Spleen (tissue), 11 donors: ENCODE measurements at regions not wholly inside any gene's neighbourhood (a gene's known extent, or its start where the extent isn't known, plus 50 kb on each side); places are given as distances from the start of the nearest gene placed in this dataset.

Experiments used
- DNase-seq: peaks from one replicate; pipeline ENCODE4 v3.0.0-alpha.2; 2020
- H3K27ac ChIP-seq, 8 donors: fragments of 200-600 bp; sonication (generic) in 7 of 8; 1 replicate in 4 of 8; 2 replicates in 4 of 8; pipeline versions ENCODE4 v1.5.0 to v1.8.0; 2016 to 2021; ENCODE audit warnings: inconsistent platforms in 4 of 8, mild to moderate bottlenecking in 4 of 8, moderate library complexity in 1 of 8
- H3K27me3 ChIP-seq, 7 donors: fragments of 200-600 bp; sonication (generic) in 6 of 7; replicated peaks in 1 of 7; 1 replicate in 4 of 7; 2 replicates in 3 of 7; pipeline versions ENCODE4 v1.5.0 to v1.8.0; 2016 to 2021; ENCODE audit warnings: inconsistent platforms in 3 of 7, mild to moderate bottlenecking in 1 of 7
- H3K36me3 ChIP-seq, 6 donors: fragments of 200-600 bp; sonication (generic) in 5 of 6; 1 replicate in 4 of 6; 2 replicates in 2 of 6; pipeline versions ENCODE4 v1.5.0 to v1.8.0; 2016 to 2021; ENCODE audit warnings: inconsistent platforms in 2 of 6
- H3K4me1 ChIP-seq, 6 donors: fragments of 200-600 bp; sonication (generic) in 5 of 6; 1 replicate in 3 of 6; 2 replicates in 3 of 6; pipeline versions ENCODE4 v1.5.0 to v1.8.0; 2016 to 2021; ENCODE audit warnings: inconsistent platforms in 3 of 6
- H3K4me3 ChIP-seq, 8 donors: fragments of 200-600 bp; sonication (generic) in 7 of 8; 1 replicate in 4 of 8; 2 replicates in 4 of 8; pipeline versions ENCODE4 v1.5.0 to v1.8.0; 2016 to 2021; ENCODE audit warnings: inconsistent platforms in 4 of 8, mild to moderate bottlenecking in 4 of 8, moderate library complexity in 2 of 8
- H3K9me3 ChIP-seq, 8 donors: fragments of 200-600 bp; sonication (generic) in 7 of 8; 1 replicate in 4 of 8; 2 replicates in 4 of 8; pipeline versions ENCODE4 v1.5.0 to v1.8.0; 2016 to 2021; ENCODE audit warnings: inconsistent platforms in 4 of 8
- POLR2A ChIP-seq, 3 donors: fragments of 450-650 bp; IDR thresholded peaks; one replicate each; pipeline ENCODE4 v1.5.1; 2017; ENCODE audit warnings: antibody characterized with exemption in 3 of 3, mild to moderate bottlenecking in 1 of 3
- POLR2AphosphoS5 ChIP-seq, 3 donors: sonication (generic); formaldehyde crosslinking; IDR thresholded peaks; one replicate each; pipeline ENCODE4 v1.5.1; 2017; ENCODE audit warnings: antibody characterized with exemption in 3 of 3
- whole genome bisulfite sequencing, 5 donors: extraction: QIAGEN DNeasy Blood & Tissue Kit in 3 of 5; methylation state at CpG; one replicate each; pipeline versions ENCODE4 v1.1.5 to v1.1.7; 2013 to 2018; 5-methylcytosine and 5-hydroxymethylcytosine counted together
- intact Hi-C: fragments of 100-400 bp; cut with DNase I; formaldehyde crosslinking; loops from one replicate; pipeline ENCODE4 v1.15.0; 2023; ENCODE audit warnings: low total_unique reads
- TF ChIP-seq, protein P1 (sequence below), 11 experiments: fragments of 200-600 bp in 7 of 11; fragments of 450-650 bp in 4 of 11; sonication (generic) in 4 of 11; IDR thresholded peaks in 8 of 11; conservative IDR thresholded peaks in 3 of 11; 1 replicate in 7 of 11; 2 replicates in 4 of 11; pipeline versions ENCODE4 v1.4.0 to v1.8.0; 2016 to 2021; ENCODE audit warnings: antibody characterized with exemption in 11 of 11, inconsistent platforms in 4 of 11, mild to moderate bottlenecking in 1 of 11
- donor health status: healthy with polysubstance abuse.
- donor health status: DM: no; HTN: no; CAD: no; lungs with moderate emphysema.
- donor health status: DM: no; HTN: no; CAD: no.
- donor health status: Bipolar disorder and iron deficiency.
- donor health status: healthy.
- donor health status: DM: no; HTN: no; CAD: no.
- donor health status: DM: yes; HTN: yes; CAD: no.

DNA sequence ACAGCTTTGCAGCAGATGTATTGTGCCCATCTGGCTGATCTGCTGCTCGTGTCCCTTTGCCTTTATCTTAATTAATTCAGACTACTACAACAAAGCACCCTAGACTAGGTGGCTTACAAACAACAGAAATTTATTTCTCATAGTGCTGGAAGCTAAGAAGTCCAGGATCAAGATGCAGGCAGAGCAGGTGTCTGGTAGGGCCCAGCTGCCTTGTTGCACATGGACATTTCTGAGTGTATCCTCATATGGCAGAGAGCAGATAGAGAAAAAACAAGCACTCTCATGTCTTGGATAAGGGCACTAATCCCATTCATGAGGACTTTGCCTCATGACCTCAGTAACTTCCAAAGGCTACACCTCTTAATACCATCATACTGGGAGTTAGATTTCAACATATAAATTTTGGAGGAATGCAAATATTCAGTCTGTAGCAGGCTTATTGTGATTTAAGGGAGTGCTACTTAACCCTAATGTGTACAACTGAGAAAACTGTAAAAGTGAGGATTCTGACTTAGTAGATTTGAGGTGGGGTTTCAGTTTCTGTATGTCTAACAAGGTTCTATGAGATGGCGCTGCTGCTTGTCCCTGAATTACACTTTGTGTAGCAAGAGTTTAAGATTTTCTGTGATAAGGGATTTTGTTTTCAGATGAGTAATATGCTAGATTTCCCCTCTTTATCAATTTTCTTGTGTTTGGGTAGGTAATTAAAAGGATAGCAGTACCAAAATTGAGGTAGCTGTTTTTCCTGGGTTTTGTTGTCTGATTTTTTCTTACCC is 473.2 kb upstream of the TECRL start:
- H3K27me3 ChIP-seq = no peaks in the 10 kb centered on the region
- DNase-seq = no peak
- no peak overlapping the region for H3K4me3 ChIP-seq
- WGBS, 5 donors = 58 to 69% (median 61%) methylated on average over 2 of the region's 2 CpGs
- no peak for TF ChIP-seq POLR2A (IDR thresholded peaks at IDR 0.05)
- TF ChIP-seq POLR2AphosphoS5 (IDR thresholded peaks at IDR 0.05) = no peak
- TF ChIP-seq, protein P1, sequence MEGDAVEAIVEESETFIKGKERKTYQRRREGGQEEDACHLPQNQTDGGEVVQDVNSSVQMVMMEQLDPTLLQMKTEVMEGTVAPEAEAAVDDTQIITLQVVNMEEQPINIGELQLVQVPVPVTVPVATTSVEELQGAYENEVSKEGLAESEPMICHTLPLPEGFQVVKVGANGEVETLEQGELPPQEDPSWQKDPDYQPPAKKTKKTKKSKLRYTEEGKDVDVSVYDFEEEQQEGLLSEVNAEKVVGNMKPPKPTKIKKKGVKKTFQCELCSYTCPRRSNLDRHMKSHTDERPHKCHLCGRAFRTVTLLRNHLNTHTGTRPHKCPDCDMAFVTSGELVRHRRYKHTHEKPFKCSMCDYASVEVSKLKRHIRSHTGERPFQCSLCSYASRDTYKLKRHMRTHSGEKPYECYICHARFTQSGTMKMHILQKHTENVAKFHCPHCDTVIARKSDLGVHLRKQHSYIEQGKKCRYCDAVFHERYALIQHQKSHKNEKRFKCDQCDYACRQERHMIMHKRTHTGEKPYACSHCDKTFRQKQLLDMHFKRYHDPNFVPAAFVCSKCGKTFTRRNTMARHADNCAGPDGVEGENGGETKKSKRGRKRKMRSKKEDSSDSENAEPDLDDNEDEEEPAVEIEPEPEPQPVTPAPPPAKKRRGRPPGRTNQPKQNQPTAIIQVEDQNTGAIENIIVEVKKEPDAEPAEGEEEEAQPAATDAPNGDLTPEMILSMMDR (IDR thresholded peaks at IDR 0.05 in 8 of 11, conservative IDR thresholded peaks at IDR 0.05 in 3 of 11) = no peak
- no peak overlapping the region for H3K27ac ChIP-seq
- no peaks in the 10 kb centered on the region for H3K36me3 ChIP-seq
- H3K4me1 ChIP-seq = no peaks in the 10 kb centered on the region
- intact Hi-C loops = no loop called here
- no peaks in the 10 kb centered on the region for H3K9me3 ChIP-seq

DNA sequence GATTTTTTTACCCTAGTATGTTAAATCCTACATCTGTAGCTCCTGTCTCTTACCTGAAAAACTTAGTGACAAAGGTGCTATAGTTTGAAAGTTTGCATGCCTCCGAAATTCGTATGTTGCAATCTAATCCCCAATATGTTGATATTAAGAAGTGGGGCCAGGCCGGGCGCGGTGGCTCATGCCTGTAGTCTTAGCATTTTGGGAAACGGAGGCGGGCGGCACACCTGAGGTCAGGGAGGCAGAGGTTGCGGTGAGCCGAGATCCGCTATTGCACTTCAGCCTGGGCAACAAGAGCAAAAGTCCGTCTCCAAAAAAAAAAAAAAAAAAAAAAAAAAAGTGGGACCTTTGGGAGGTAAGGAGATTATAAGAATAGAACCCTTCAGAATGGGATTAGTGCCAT is 471.3 kb upstream of the TECRL start:
- Histone ChIP-seq H3K4me1 (no peaks in the 10 kb centered on the region), H3K36me3 (no peaks in the 10 kb centered on the region), H3K9me3 (no peaks in the 10 kb centered on the region), H3K27ac (no peak overlapping the region), H3K4me3 (no peak overlapping the region), H3K27me3 (no peaks in the 10 kb centered on the region)
- no peak for DNase-seq
- intact Hi-C loops = no loop called here
- 87 to 95% (median 94%) methylated on average over 11 to 12 of the region's 12 CpGs for WGBS, 5 donors
- TF ChIP-seq, protein P1 (IDR thresholded peaks at IDR 0.05 in 8 of 11, conservative IDR thresholded peaks at IDR 0.05 in 3 of 11) = no peak
- TF ChIP-seq POLR2AphosphoS5 (IDR thresholded peaks at IDR 0.05) (no peak), POLR2A (IDR thresholded peaks at IDR 0.05) (no peak)

DNA sequence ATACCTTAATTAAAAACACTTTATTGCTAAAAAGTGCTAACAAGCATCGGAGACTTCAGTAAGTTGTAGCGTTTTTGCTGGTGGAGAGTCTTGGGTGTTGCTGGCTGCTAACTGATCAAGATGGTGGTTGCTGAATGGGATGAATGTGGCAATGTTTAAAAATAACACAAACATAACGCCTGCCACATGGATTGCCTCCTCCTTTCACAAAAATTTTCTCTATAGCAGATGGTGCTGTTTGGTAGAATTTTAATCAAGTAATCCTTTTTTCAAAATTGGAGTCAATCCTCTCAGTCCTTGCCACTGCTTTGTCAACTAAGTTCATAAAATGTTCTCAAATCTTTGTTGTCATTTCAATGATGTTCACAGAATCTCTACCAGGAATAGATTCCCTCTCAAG is 466.8 kb upstream of the TECRL start:
- DNase-seq = no peak
- Histone ChIP-seq H3K27me3 (no peaks in the 10 kb centered on the region), H3K4me1 (no peaks in the 10 kb centered on the region), H3K4me3 (no peak overlapping the region), H3K36me3 (no peaks in the 10 kb centered on the region), H3K27ac (no peak overlapping the region), H3K9me3 (peaks cover 0 to 7% (median 0%) of the 10 kb centered on the region in 8 donors)
- TF ChIP-seq, protein P1 (IDR thresholded peaks at IDR 0.05 in 8 of 11, conservative IDR thresholded peaks at IDR 0.05 in 3 of 11) = no peak
- WGBS, 5 donors = 72 to 85% (median 75%) methylated on average over 3 of the region's 3 CpGs
- intact Hi-C loops = no loop called here

DNA sequence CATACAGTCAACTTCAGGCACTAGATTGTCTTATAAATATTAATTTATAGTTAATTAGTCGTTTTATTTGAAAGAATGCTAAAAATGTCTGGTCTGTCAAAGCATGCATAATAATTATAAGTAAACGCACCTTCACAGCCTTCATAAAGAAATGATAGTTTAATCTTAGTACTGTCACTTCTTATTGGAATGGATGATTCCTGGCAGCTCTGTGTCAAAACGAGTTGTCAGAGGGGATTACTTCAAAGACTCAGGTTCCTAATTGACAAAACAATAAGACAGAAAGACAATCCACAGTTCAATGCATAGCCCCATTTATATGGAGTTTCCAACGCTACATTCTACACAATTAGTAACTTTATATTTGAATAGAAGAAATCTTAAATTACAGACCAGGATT is 461.3 kb upstream of the TECRL start:
- no peak overlapping the region for H3K4me3 ChIP-seq

More for the DNA sequence above, 461.3 kb upstream of the TECRL start:
- WGBS, 5 donors = 50 to 72% (median 58%) methylated on average over 4 of the region's 4 CpGs
- no peaks in the 10 kb centered on the region for H3K4me1 ChIP-seq
- H3K27me3 ChIP-seq = no peaks in the 10 kb centered on the region
- intact Hi-C loops = no loop called here
- no peak overlapping the region for H3K27ac ChIP-seq
- no peak for DNase-seq
- no peaks in the 10 kb centered on the region for H3K36me3 ChIP-seq
- peaks cover 0 to 14% (median 4%) of the 10 kb centered on the region in 8 donors for H3K9me3 ChIP-seq
- TF ChIP-seq, protein P1 (IDR thresholded peaks at IDR 0.05 in 8 of 11, conservative IDR thresholded peaks at IDR 0.05 in 3 of 11) = no peak
- TF ChIP-seq POLR2A (IDR thresholded peaks at IDR 0.05) = no peak
- no peak for TF ChIP-seq POLR2AphosphoS5 (IDR thresholded peaks at IDR 0.05)
